ENCODE measurements at regions not wholly inside any gene's neighbourhood (a gene's known extent, or its start where the extent isn't known, plus 50 kb on each side); places are given as distances from the start of the nearest gene placed in this dataset.

GRCh38 chr16:51872524-51872923 lies 674.4 kb downstream of the TOX3 start:
- Mint-ChIP-seq H3K9me3 (ENCODE audit: low read depth, unreplicated experiment) (no peaks in the 10 kb centered on the region), H3K27ac (ENCODE audit: unreplicated experiment) (no peak overlapping the region), H3K27me3 (ENCODE audit: unreplicated experiment) (no peaks in the 10 kb centered on the region), H3K36me3 (ENCODE audit: insufficient read depth, unreplicated experiment) (no peaks in the 10 kb centered on the region), H3K4me1 (ENCODE audit: low read depth, unreplicated experiment) (peaks cover 18% of the 10 kb centered on the region), H3K4me3 (ENCODE audit: low read depth, unreplicated experiment) (no peak overlapping the region)
- TF ChIP-seq CTCF (IDR thresholded peaks at IDR 0.05; ENCODE audit: unreplicated experiment) = no peak
- intact Hi-C loops (cut with micrococcal nuclease; ENCODE audit: unreplicated experiment) = no loop called here
- no peak for DNase-seq
- CTCF ChIA-PET = no interaction called here
- no TSS peak for BruUV-seq (replicated peaks)

GRCh38 chr16:51870296-51870854 lies 676.6 kb downstream of the TOX3 start:
- intact Hi-C loops (cut with micrococcal nuclease; ENCODE audit: unreplicated experiment) = no loop called here
- Mint-ChIP-seq H3K4me3 (ENCODE audit: low read depth, unreplicated experiment) (no peak overlapping the region), H3K27ac (ENCODE audit: unreplicated experiment) (no peak overlapping the region), H3K9me3 (ENCODE audit: low read depth, unreplicated experiment) (no peaks in the 10 kb centered on the region), H3K27me3 (ENCODE audit: unreplicated experiment) (no peaks in the 10 kb centered on the region), H3K36me3 (ENCODE audit: insufficient read depth, unreplicated experiment) (no peaks in the 10 kb centered on the region), H3K4me1 (ENCODE audit: low read depth, unreplicated experiment) (peaks cover 18% of the 10 kb centered on the region)
- CTCF ChIA-PET = no interaction called here
- no peak for TF ChIP-seq CTCF (IDR thresholded peaks at IDR 0.05; ENCODE audit: unreplicated experiment)
- DNase-seq = no peak
- BruUV-seq (replicated peaks) = no TSS peak

GRCh38 chr16:51869176-51869575 lies 677.8 kb downstream of the TOX3 start:
- Mint-ChIP-seq H3K27ac (ENCODE audit: unreplicated experiment) (no peak overlapping the region), H3K36me3 (ENCODE audit: insufficient read depth, unreplicated experiment) (no peaks in the 10 kb centered on the region), H3K4me1 (ENCODE audit: low read depth, unreplicated experiment) (peaks cover 18% of the 10 kb centered on the region), H3K9me3 (ENCODE audit: low read depth, unreplicated experiment) (no peaks in the 10 kb centered on the region), H3K27me3 (ENCODE audit: unreplicated experiment) (no peaks in the 10 kb centered on the region), H3K4me3 (ENCODE audit: low read depth, unreplicated experiment) (no peak overlapping the region)
- TF ChIP-seq CTCF (IDR thresholded peaks at IDR 0.05; ENCODE audit: unreplicated experiment) = no peak
- CTCF ChIA-PET = no interaction called here
- no peak for DNase-seq
- intact Hi-C loops (cut with micrococcal nuclease; ENCODE audit: unreplicated experiment) = no loop called here
- no TSS peak for BruUV-seq (replicated peaks)

- Mint-ChIP-seq H3K4me3 (ENCODE audit: low read depth, unreplicated experiment) (no peak overlapping the region), H3K27ac (ENCODE audit: unreplicated experiment) (no peak overlapping the region), H3K4me1 (ENCODE audit: low read depth, unreplicated experiment) (peaks cover 18% of the 10 kb centered on the region), H3K27me3 (ENCODE audit: unreplicated experiment) (no peaks in the 10 kb centered on the region), H3K9me3 (ENCODE audit: low read depth, unreplicated experiment) (no peaks in the 10 kb centered on the region), H3K36me3 (ENCODE audit: insufficient read depth, unreplicated experiment) (no peaks in the 10 kb centered on the region)
- no peak for DNase-seq
- no TSS peak for BruUV-seq (replicated peaks)
- intact Hi-C loops (cut with micrococcal nuclease; ENCODE audit: unreplicated experiment) = no loop called here
- CTCF ChIA-PET = no interaction called here
- no peak for TF ChIP-seq CTCF (IDR thresholded peaks at IDR 0.05; ENCODE audit: unreplicated experiment)
Measured at GRCh38 chr16:51868631-51869030, 678.3 kb downstream of the TOX3 start.

Measured in Calu3 (cell line).